Mucosa of descending colon (tissue), 3 donors: ENCODE measurements at regions not wholly inside any gene's neighbourhood (a gene's known extent, or its start where the extent isn't known, plus 50 kb on each side); places are given as distances from the start of the nearest gene placed in this dataset.

Source experiments
- ATAC-seq: fragments of 200-7000 bp; cut with Tn5 transposase; one replicate; pipeline ENCODE4 v1.9.1; 2020; ENCODE audit warnings: mild to moderate bottlenecking, moderate library complexity
- DNase-seq, 3 donors: peaks; one replicate each; pipeline ENCODE4 v3.0.0-alpha.2; 2020
- H3K36me3 ChIP-seq: fragments of 200-600 bp; one replicate; pipeline ENCODE4 v1.8.0; 2021; ENCODE audit warnings: low read depth, mild to moderate bottlenecking
- H3K4me1 ChIP-seq: fragments of 200-600 bp; one replicate; pipeline ENCODE4 v1.8.0; 2021; ENCODE audit warnings: low read depth, mild to moderate bottlenecking
- H3K4me3 ChIP-seq: fragments of 200-600 bp; one replicate; pipeline ENCODE4 v1.8.0; 2021; ENCODE audit warnings: mild to moderate bottlenecking
- H3K9me3 ChIP-seq: fragments of 200-600 bp; one replicate; pipeline ENCODE4 v1.8.0; 2021; ENCODE audit warnings: mild to moderate bottlenecking
- intact Hi-C, 2 donors: fragments of 100-400 bp; cut with DNase I in 1 of 2; cut with micrococcal nuclease in 1 of 2; formaldehyde crosslinking; loops; one replicate each; pipeline versions ENCODE4 v1.11.0 to v1.11.1; 2022; cut with DNase I, micrococcal nuclease
- TF ChIP-seq, protein P1 (sequence below): fragments of 200-600 bp; IDR thresholded peaks from one replicate; pipeline ENCODE4 v1.8.0; 2022; ENCODE audit warnings: antibody characterized with exemption, mild to moderate bottlenecking
- donor health status: DM: no; HTN: no; CAD: no; lungs with moderate emphysema.
- donor health status: DM: no; HTN: no; CAD: no.
- donor health status: DM: no; HTN: yes; CAD: no.

DNA sequence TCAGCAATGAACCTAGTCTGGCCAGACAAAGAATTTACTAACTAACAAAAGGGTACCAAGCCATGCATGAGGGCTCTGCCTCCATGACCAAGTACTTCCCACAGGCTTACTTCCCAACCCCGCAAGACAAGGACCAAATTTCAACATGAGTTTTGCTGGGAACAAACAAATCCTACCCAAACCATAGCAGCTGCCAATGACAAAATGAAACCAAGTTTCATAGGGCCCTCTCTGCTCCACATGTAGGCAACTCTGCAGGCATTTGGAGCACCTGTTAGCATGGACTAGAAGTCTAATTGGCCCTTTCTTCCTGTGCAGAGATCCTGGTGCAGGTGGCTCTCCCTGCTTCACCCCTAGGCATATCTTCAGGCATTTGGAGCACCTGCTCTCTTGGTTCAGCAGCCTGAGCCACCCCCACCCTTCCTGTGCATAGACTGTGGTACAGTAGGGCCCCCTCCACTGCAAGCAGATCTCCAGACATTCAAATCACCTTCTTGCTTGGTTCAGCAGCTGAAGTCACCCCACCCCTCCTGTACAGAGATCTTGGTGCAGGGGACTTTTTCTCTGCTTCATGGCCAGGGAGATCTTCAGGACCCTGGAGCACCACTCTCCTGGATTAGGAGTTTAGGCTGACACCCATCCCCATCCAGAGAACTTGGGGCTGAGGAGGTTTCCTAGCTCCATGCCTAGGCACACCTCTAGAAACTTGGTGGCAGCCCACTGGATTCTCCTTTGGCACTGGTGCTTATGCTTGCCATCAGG is 308.7 kb downstream of the RPAP3 start:
- Histone ChIP-seq H3K4me1 (no peaks in the 10 kb centered on the region), H3K9me3 (no peaks in the 10 kb centered on the region), H3K4me3 (no peak overlapping the region), H3K36me3 (no peaks in the 10 kb centered on the region)
- DNase-seq (no peak), ATAC-seq (peak; percentile 67)
- intact Hi-C loops = no loop called here
- TF ChIP-seq, protein P1, sequence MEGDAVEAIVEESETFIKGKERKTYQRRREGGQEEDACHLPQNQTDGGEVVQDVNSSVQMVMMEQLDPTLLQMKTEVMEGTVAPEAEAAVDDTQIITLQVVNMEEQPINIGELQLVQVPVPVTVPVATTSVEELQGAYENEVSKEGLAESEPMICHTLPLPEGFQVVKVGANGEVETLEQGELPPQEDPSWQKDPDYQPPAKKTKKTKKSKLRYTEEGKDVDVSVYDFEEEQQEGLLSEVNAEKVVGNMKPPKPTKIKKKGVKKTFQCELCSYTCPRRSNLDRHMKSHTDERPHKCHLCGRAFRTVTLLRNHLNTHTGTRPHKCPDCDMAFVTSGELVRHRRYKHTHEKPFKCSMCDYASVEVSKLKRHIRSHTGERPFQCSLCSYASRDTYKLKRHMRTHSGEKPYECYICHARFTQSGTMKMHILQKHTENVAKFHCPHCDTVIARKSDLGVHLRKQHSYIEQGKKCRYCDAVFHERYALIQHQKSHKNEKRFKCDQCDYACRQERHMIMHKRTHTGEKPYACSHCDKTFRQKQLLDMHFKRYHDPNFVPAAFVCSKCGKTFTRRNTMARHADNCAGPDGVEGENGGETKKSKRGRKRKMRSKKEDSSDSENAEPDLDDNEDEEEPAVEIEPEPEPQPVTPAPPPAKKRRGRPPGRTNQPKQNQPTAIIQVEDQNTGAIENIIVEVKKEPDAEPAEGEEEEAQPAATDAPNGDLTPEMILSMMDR = no peak

DNA sequence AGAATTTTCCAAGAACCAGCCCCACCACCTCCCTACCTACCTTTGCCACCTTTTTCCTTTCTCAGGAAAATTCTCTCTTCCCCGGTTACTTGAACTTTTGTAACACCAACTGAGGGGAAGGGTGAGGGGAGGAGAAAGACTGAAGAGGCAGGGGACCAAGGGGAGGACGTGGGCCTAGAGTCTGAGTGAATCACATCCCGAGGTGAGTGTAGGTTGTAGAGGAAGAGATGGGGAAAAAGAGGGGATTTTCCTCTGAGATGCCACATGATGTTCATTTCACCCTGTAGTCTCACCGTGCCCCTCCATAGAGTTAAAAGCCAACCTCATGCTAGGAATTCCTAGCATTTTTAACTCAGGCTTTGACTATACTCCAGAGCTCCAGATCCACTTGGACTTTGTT is 311.8 kb downstream of the RPAP3 start:
- Histone ChIP-seq H3K4me3 (no peak overlapping the region), H3K36me3 (no peaks in the 10 kb centered on the region), H3K4me1 (no peaks in the 10 kb centered on the region), H3K9me3 (no peaks in the 10 kb centered on the region)
- TF ChIP-seq, protein P1 = no peak
- intact Hi-C loops = no loop called here
- DNase-seq (no peak), ATAC-seq (no peak)

DNA sequence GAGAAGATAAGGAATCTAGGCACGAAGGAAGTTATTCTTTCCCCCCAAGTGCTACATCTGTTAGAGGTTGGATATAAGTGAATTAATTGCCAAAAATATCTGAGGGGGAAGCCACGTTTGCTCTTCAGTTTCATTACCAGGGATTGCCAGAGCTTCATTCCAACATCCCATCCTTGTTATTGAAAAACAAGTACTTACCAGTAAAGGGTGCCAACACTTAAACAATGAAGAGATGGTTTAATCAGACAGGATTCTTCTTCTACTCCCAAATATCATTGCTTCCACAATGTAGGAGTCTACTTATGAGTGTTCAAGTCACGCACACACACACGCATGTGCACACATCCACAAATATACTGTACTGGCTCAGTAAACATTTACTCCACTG is 312.4 kb downstream of the RPAP3 start:
- H3K4me3 ChIP-seq = no peak overlapping the region
- H3K4me1 ChIP-seq = no peaks in the 10 kb centered on the region
- no peak for ATAC-seq
- DNase-seq = no peak
- TF ChIP-seq, protein P1 = no peak
- no peaks in the 10 kb centered on the region for H3K36me3 ChIP-seq
- no peaks in the 10 kb centered on the region for H3K9me3 ChIP-seq
- intact Hi-C loops = no loop called here

DNA sequence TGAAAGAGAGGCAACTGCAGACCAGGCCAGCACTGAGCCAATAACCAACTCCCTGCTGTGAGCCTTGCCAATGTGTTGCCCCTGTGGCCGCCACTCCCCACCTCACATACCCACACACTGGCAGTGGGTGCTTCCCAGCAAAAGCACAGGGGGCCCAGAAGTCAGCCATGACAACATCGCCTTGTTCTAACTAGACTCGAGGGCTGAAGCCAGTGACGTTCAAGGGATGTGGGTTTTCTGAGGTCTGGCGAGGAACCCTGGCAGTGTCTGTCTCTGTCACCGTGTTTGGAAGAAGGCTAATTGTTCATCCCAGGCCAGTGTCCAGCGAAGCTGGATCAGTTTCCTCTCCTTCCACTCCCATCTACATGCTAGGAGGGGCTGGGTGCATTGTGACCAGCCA is 311.8 kb upstream of the AMIGO2 start:
- Histone ChIP-seq H3K9me3 (no peaks in the 10 kb centered on the region), H3K4me3 (no peak overlapping the region), H3K36me3 (no peaks in the 10 kb centered on the region), H3K4me1 (no peaks in the 10 kb centered on the region)
- intact Hi-C loops = no loop called here
- ATAC-seq = peak; percentile 65
- TF ChIP-seq, protein P1 = no peak
- peak in 2 of 3 donors; percentile 24 to 34 for DNase-seq

DNA sequence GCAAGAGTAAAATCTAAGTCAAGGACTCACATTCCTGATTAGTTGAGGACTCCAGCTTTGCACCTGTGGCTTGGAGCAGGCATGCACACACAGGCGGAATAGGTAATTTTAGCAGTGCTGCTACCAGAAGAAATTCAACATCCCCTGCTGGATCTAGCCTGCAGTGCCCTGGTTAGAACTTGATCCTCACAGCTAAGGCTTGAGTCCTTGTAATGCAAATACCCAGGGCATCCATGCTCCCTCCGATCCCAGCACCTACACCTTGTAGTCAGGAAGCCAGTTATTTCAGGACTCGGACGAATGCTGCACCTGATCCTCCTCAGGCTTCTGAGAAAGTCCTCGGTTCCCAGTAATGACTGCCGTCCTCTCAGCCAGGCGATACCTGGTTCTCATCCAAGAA is 309.0 kb upstream of the AMIGO2 start:
- Histone ChIP-seq H3K36me3 (no peaks in the 10 kb centered on the region), H3K9me3 (no peaks in the 10 kb centered on the region), H3K4me3 (no peak overlapping the region), H3K4me1 (no peaks in the 10 kb centered on the region)
- DNase-seq (no peak), ATAC-seq (no peak)
- TF ChIP-seq, protein P1 = no peak
- intact Hi-C loops = no loop called here

DNA sequence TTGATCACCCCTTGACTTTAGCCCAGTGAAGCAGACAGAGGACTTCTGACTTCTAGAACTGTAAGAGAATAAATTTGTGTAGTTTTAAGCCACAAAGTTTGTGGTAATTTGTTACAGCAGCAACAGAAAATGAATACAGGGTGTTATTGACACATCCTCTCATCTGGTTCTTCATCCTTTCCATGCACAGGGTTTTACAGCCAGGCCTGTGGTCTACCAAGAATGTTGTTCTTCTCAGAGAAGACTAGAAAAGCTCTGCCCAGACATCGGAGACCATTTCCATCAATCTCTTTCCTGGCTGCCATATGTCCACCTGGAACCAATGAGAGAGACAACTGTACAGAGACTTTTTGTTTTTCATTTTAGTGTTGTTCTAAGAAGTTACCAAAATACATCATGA is 308.2 kb upstream of the AMIGO2 start:
- TF ChIP-seq, protein P1 = no peak
- ATAC-seq = no peak
- intact Hi-C loops = no loop called here
- no peak for DNase-seq
- no peaks in the 10 kb centered on the region for H3K4me1 ChIP-seq
- H3K4me3 ChIP-seq = no peak overlapping the region
- no peaks in the 10 kb centered on the region for H3K9me3 ChIP-seq
- H3K36me3 ChIP-seq = no peaks in the 10 kb centered on the region
